C4-2B (cell line): ENCODE measurements at regions not wholly inside any gene's neighbourhood (a gene's known extent, or its start where the extent isn't known, plus 50 kb on each side); places are given as distances from the start of the nearest gene placed in this dataset.

Source experiments
- ZFX ChIP-seq: fragments of 450-650 bp; IDR thresholded peaks from 2 replicates; pipeline ENCODE4 v1.6.1; 2017
- TF ChIP-seq, protein P1 (sequence below): fragments of 450-650 bp; conservative IDR thresholded peaks from 2 replicates; pipeline ENCODE4 v1.5.1; 2017; ENCODE audit warnings: mild to moderate bottlenecking

GRCh38 chr3:66629150-66629981 is 128.5 kb upstream of the LRIG1 start:
- TF ChIP-seq, protein P1, sequence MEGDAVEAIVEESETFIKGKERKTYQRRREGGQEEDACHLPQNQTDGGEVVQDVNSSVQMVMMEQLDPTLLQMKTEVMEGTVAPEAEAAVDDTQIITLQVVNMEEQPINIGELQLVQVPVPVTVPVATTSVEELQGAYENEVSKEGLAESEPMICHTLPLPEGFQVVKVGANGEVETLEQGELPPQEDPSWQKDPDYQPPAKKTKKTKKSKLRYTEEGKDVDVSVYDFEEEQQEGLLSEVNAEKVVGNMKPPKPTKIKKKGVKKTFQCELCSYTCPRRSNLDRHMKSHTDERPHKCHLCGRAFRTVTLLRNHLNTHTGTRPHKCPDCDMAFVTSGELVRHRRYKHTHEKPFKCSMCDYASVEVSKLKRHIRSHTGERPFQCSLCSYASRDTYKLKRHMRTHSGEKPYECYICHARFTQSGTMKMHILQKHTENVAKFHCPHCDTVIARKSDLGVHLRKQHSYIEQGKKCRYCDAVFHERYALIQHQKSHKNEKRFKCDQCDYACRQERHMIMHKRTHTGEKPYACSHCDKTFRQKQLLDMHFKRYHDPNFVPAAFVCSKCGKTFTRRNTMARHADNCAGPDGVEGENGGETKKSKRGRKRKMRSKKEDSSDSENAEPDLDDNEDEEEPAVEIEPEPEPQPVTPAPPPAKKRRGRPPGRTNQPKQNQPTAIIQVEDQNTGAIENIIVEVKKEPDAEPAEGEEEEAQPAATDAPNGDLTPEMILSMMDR, result no peak
- no peak for TF ChIP-seq ZFX
